ENCODE measurements at regions not wholly inside any gene's neighbourhood (a gene's known extent, or its start where the extent isn't known, plus 50 kb on each side); places are given as distances from the start of the nearest gene placed in this dataset.

- no peak for TF ChIP-seq CTCF (IDR thresholded peaks at IDR 0.05; ENCODE audit: insufficient read depth, low read depth, low read length)
- no peak for TF ChIP-seq EZH2 (IDR thresholded peaks at IDR 0.05; ENCODE audit: insufficient read depth, low read length)
Observed at GRCh38 chr4:79083406-79084010, 144.3 kb upstream of the PAQR3 start.

Data from astrocyte (in vitro differentiated cells and primary cell).